Loucy (cell line): ENCODE measurements at regions not wholly inside any gene's neighbourhood (a gene's known extent, or its start where the extent isn't known, plus 50 kb on each side); places are given as distances from the start of the nearest gene placed in this dataset.

Experiments used
- H2AFZ ChIP-seq: fragments of 200-600 bp; sonication (generic); 2 replicates; pipeline ENCODE4 v1.6.0; 2016; ENCODE audit warnings: antibody characterized with exemption, mild to moderate bottlenecking, low read length, moderate library complexity
- H3F3A ChIP-seq: fragments of 200-600 bp; 2 replicates; pipeline ENCODE4 v1.6.0; 2016; ENCODE audit warnings: antibody characterized with exemption, low read depth, mild to moderate bottlenecking
- H3K27me3 ChIP-seq: fragments of 200-600 bp; sonication (generic); 2 replicates; pipeline ENCODE4 v1.6.1; 2014; ENCODE audit warnings: low read length, mild to moderate bottlenecking; ENCODE audit not compliant: insufficient read depth, poor library complexity, severe bottlenecking
- H3K36me3 ChIP-seq: fragments of 200-600 bp; sonication (generic); 2 replicates; pipeline ENCODE4 v1.6.1; 2016; ENCODE audit warnings: low read length; ENCODE audit not compliant: insufficient read depth
- H3K4me1 ChIP-seq: fragments of 200-600 bp; sonication (generic); 2 replicates; pipeline ENCODE4 v1.5.1; 2014; ENCODE audit warnings: low read length, mild to moderate bottlenecking; ENCODE audit not compliant: insufficient read depth, poor library complexity, severe bottlenecking
- H3K4me2 ChIP-seq: fragments of 200-600 bp; sonication (generic); 2 replicates; pipeline ENCODE4 v1.6.0; 2014; ENCODE audit warnings: antibody characterized with exemption, low read length, low read depth, mild to moderate bottlenecking; ENCODE audit not compliant: poor library complexity, severe bottlenecking
- H3K4me3 ChIP-seq: fragments of 200-600 bp; sonication (generic); 2 replicates; pipeline ENCODE4 v1.5.1; 2014; ENCODE audit warnings: low read length, mild to moderate bottlenecking, mixed read lengths; ENCODE audit not compliant: poor library complexity, severe bottlenecking
- H3K79me2 ChIP-seq: fragments of 200-600 bp; sonication (generic); 2 replicates; pipeline ENCODE4 v1.6.1; 2014; ENCODE audit warnings: low read length; ENCODE audit not compliant: insufficient read depth
- H3K9ac ChIP-seq: fragments of 200-600 bp; sonication (generic); 2 replicates; pipeline ENCODE4 v1.6.0; 2014; ENCODE audit warnings: mild to moderate bottlenecking, low read depth, low read length, moderate library complexity; ENCODE audit not compliant: poor library complexity, severe bottlenecking
- H3K9me2 ChIP-seq: fragments of 200-600 bp; sonication (generic); replicated peaks from 2 replicates; pipeline ENCODE4 v1.6.1; 2016; ENCODE audit warnings: low read depth, low read length, mixed read lengths
- H3K9me3 ChIP-seq: fragments of 200-600 bp; sonication (generic); 2 replicates; pipeline ENCODE4 v1.6.1; 2014; ENCODE audit warnings: mild to moderate bottlenecking, antibody characterized with exemption, low read length, low read depth; ENCODE audit not compliant: insufficient read depth
- H4K20me1 ChIP-seq: fragments of 200-600 bp; sonication (generic); 2 replicates; pipeline ENCODE4 v1.6.0; 2014; ENCODE audit warnings: antibody characterized with exemption, low read length, mild to moderate bottlenecking; ENCODE audit not compliant: insufficient read depth, poor library complexity, severe bottlenecking
- EZH2phosphoT487 ChIP-seq: fragments of 200-600 bp; IDR thresholded peaks from 2 replicates; pipeline ENCODE4 v1.6.1; 2018; ENCODE audit warnings: antibody characterized with exemption, mild to moderate bottlenecking, moderate library complexity, borderline replicate concordance
- TF ChIP-seq, protein P1 (sequence below): fragments of 200-600 bp; sonication (generic); conservative IDR thresholded peaks from 2 replicates; pipeline ENCODE4 v1.5.1; 2014; ENCODE audit warnings: mild to moderate bottlenecking, antibody characterized with exemption, low read length

DNA sequence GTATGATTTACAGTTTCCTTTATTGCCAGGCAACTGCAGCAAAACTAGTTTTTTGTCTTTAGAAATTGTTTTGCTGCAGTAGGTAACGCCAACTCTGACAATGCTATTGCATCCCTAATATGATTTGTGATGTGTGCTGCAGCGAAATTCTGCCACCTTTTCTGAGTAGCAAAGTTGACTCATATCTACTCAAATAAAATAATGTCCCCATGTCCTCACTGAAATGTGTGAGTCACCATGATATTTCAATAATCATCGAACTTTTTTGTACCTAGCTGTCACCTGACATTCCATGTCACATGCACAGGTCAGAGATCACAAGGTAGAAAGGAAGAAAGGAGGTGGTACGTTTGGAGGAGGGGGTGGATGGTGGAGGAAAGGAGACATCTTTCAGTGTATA is 205.0 kb downstream of the RAD51AP2 start:
- Histone ChIP-seq H3K36me3 (no peaks in the 10 kb centered on the region), H3K27me3 (no peaks in the 10 kb centered on the region), H3F3A (no peaks in the 10 kb centered on the region), H4K20me1 (no peaks in the 10 kb centered on the region), H3K79me2 (no peaks in the 10 kb centered on the region), H2AFZ (no peak overlapping the region), H3K4me2 (no peak overlapping the region), H3K9me2 (no peaks in the 10 kb centered on the region), H3K4me3 (no peak overlapping the region), H3K4me1 (no peaks in the 10 kb centered on the region), H3K9me3 (no peaks in the 10 kb centered on the region), H3K9ac (no peak overlapping the region)
- TF ChIP-seq EZH2phosphoT487: no peak

- Histone ChIP-seq H2AFZ (no peak overlapping the region), H3K9me2 (no peaks in the 10 kb centered on the region), H3K4me2 (no peak overlapping the region), H3K36me3 (no peaks in the 10 kb centered on the region), H3K79me2 (no peaks in the 10 kb centered on the region), H3K27me3 (no peaks in the 10 kb centered on the region), H3K4me3 (no peak overlapping the region), H3F3A (no peaks in the 10 kb centered on the region), H3K9ac (no peak overlapping the region), H4K20me1 (no peaks in the 10 kb centered on the region), H3K9me3 (no peaks in the 10 kb centered on the region), H3K4me1 (no peaks in the 10 kb centered on the region)
- no peak for TF ChIP-seq EZH2phosphoT487
Measured at GRCh38 chr2:17311771-17312511, 206.3 kb downstream of the RAD51AP2 start.

- no peak overlapping the region for H3K9ac ChIP-seq
- H3K9me3 ChIP-seq: no peaks in the 10 kb centered on the region
- H3F3A ChIP-seq: no peaks in the 10 kb centered on the region
- no peaks in the 10 kb centered on the region for H3K9me2 ChIP-seq
- H3K4me3 ChIP-seq: no peak overlapping the region
- TF ChIP-seq, protein P1, sequence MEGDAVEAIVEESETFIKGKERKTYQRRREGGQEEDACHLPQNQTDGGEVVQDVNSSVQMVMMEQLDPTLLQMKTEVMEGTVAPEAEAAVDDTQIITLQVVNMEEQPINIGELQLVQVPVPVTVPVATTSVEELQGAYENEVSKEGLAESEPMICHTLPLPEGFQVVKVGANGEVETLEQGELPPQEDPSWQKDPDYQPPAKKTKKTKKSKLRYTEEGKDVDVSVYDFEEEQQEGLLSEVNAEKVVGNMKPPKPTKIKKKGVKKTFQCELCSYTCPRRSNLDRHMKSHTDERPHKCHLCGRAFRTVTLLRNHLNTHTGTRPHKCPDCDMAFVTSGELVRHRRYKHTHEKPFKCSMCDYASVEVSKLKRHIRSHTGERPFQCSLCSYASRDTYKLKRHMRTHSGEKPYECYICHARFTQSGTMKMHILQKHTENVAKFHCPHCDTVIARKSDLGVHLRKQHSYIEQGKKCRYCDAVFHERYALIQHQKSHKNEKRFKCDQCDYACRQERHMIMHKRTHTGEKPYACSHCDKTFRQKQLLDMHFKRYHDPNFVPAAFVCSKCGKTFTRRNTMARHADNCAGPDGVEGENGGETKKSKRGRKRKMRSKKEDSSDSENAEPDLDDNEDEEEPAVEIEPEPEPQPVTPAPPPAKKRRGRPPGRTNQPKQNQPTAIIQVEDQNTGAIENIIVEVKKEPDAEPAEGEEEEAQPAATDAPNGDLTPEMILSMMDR: no peak
- TF ChIP-seq EZH2phosphoT487: no peak
- no peaks in the 10 kb centered on the region for H3K79me2 ChIP-seq
- no peaks in the 10 kb centered on the region for H3K27me3 ChIP-seq
- H2AFZ ChIP-seq: no peak overlapping the region
- no peaks in the 10 kb centered on the region for H3K4me1 ChIP-seq
- no peaks in the 10 kb centered on the region for H3K36me3 ChIP-seq
- H3K4me2 ChIP-seq: no peak overlapping the region
- H4K20me1 ChIP-seq: no peaks in the 10 kb centered on the region
Measured at GRCh38 chr2:17311106-17311619, 207.1 kb downstream of the RAD51AP2 start.

- TF ChIP-seq, protein P1: peak; percentile 84
- no peak for TF ChIP-seq EZH2phosphoT487
- no peak overlapping the region for H3K4me2 ChIP-seq
- H3K9ac ChIP-seq: no peak overlapping the region
- H3K4me3 ChIP-seq: no peak overlapping the region
- H3K9me3 ChIP-seq: no peaks in the 10 kb centered on the region
- H3F3A ChIP-seq: no peaks in the 10 kb centered on the region
- no peaks in the 10 kb centered on the region for H4K20me1 ChIP-seq
- no peaks in the 10 kb centered on the region for H3K79me2 ChIP-seq
- H3K4me1 ChIP-seq: no peaks in the 10 kb centered on the region
- no peaks in the 10 kb centered on the region for H3K36me3 ChIP-seq
- H2AFZ ChIP-seq: no peak overlapping the region
- H3K9me2 ChIP-seq: no peaks in the 10 kb centered on the region
- H3K27me3 ChIP-seq: no peaks in the 10 kb centered on the region
Measured at GRCh38 chr2:17309741-17310339, 208.4 kb downstream of the RAD51AP2 start.
